ENCODE measurements at regions not wholly inside any gene's neighbourhood (a gene's known extent, or its start where the extent isn't known, plus 50 kb on each side); places are given as distances from the start of the nearest gene placed in this dataset.

- H3K27ac Mint-ChIP-seq (ENCODE audit: unreplicated experiment) = no peak overlapping the region
Observed at GRCh38 chr1:222979561-222979960, 163.5 kb downstream of the TLR5 start.

GRCh38 chr1:222987674-222988076 lies 155.4 kb downstream of the TLR5 start:
- no peak for TF ChIP-seq CTCF (IDR thresholded peaks at IDR 0.05; ENCODE audit: unreplicated experiment)
- CTCF ChIA-PET = no interaction called here
- DNase-seq = no peak
- H3K36me3 Mint-ChIP-seq (ENCODE audit: insufficient read depth, unreplicated experiment) = no peaks in the 10 kb centered on the region
- H3K27ac Mint-ChIP-seq (ENCODE audit: unreplicated experiment) = no peak overlapping the region
- peaks cover 10% of the 10 kb centered on the region for H3K4me1 Mint-ChIP-seq (ENCODE audit: low read depth, unreplicated experiment)
- no peak overlapping the region for H3K4me3 Mint-ChIP-seq (ENCODE audit: low read depth, unreplicated experiment)
- no peaks in the 10 kb centered on the region for H3K27me3 Mint-ChIP-seq (ENCODE audit: unreplicated experiment)
- H3K9me3 Mint-ChIP-seq (ENCODE audit: low read depth, unreplicated experiment) = no peaks in the 10 kb centered on the region
- intact Hi-C loops (cut with micrococcal nuclease; ENCODE audit: unreplicated experiment) = no loop called here
- no TSS peak for BruUV-seq (replicated peaks)

More at GRCh38 chr1:222979561-222979960, 163.5 kb downstream of the TLR5 start:
- Mint-ChIP-seq H3K4me3 (ENCODE audit: low read depth, unreplicated experiment) (no peak overlapping the region), H3K4me1 (ENCODE audit: low read depth, unreplicated experiment) (no peaks in the 10 kb centered on the region), H3K27me3 (ENCODE audit: unreplicated experiment) (no peaks in the 10 kb centered on the region), H3K36me3 (ENCODE audit: insufficient read depth, unreplicated experiment) (no peaks in the 10 kb centered on the region), H3K9me3 (ENCODE audit: low read depth, unreplicated experiment) (no peaks in the 10 kb centered on the region)
- no TSS peak for BruUV-seq (replicated peaks)
- intact Hi-C loops (cut with micrococcal nuclease; ENCODE audit: unreplicated experiment) = no loop called here
- CTCF ChIA-PET = no interaction called here
- TF ChIP-seq CTCF (IDR thresholded peaks at IDR 0.05; ENCODE audit: unreplicated experiment) = no peak
- DNase-seq = no peak

GRCh38 chr1:222989443-222989842 lies 153.6 kb downstream of the TLR5 start:
- Mint-ChIP-seq H3K27ac (ENCODE audit: unreplicated experiment) (no peak overlapping the region), H3K36me3 (ENCODE audit: insufficient read depth, unreplicated experiment) (no peaks in the 10 kb centered on the region), H3K4me3 (ENCODE audit: low read depth, unreplicated experiment) (no peak overlapping the region), H3K9me3 (ENCODE audit: low read depth, unreplicated experiment) (no peaks in the 10 kb centered on the region), H3K27me3 (ENCODE audit: unreplicated experiment) (no peaks in the 10 kb centered on the region), H3K4me1 (ENCODE audit: low read depth, unreplicated experiment) (peaks cover 14% of the 10 kb centered on the region)
- intact Hi-C loops (cut with micrococcal nuclease; ENCODE audit: unreplicated experiment) = no loop called here
- TF ChIP-seq CTCF (IDR thresholded peaks at IDR 0.05; ENCODE audit: unreplicated experiment) = no peak
- no TSS peak for BruUV-seq (replicated peaks)
- CTCF ChIA-PET = interaction anchor here (0.7 kb wide), 1 partner anchor 93 kb away, joined by 4 read pairs; no protein-coding TSS in a partner anchor
- no peak for DNase-seq

GRCh38 chr1:222991177-222991576 lies 151.9 kb downstream of the TLR5 start:
- Mint-ChIP-seq H3K4me3 (ENCODE audit: low read depth, unreplicated experiment) (no peak overlapping the region), H3K4me1 (ENCODE audit: low read depth, unreplicated experiment) (peaks cover 31% of the 10 kb centered on the region), H3K9me3 (ENCODE audit: low read depth, unreplicated experiment) (no peaks in the 10 kb centered on the region), H3K36me3 (ENCODE audit: insufficient read depth, unreplicated experiment) (no peaks in the 10 kb centered on the region), H3K27me3 (ENCODE audit: unreplicated experiment) (no peaks in the 10 kb centered on the region), H3K27ac (ENCODE audit: unreplicated experiment) (no peak overlapping the region)
- CTCF ChIA-PET = no interaction called here
- BruUV-seq (replicated peaks) = no TSS peak
- no peak for DNase-seq
- TF ChIP-seq CTCF (IDR thresholded peaks at IDR 0.05; ENCODE audit: unreplicated experiment) = no peak
- intact Hi-C loops (cut with micrococcal nuclease; ENCODE audit: unreplicated experiment) = no loop called here
